ENCODE measurements at regions not wholly inside any gene's neighbourhood (a gene's known extent, or its start where the extent isn't known, plus 50 kb on each side); places are given as distances from the start of the nearest gene placed in this dataset.

DNA sequence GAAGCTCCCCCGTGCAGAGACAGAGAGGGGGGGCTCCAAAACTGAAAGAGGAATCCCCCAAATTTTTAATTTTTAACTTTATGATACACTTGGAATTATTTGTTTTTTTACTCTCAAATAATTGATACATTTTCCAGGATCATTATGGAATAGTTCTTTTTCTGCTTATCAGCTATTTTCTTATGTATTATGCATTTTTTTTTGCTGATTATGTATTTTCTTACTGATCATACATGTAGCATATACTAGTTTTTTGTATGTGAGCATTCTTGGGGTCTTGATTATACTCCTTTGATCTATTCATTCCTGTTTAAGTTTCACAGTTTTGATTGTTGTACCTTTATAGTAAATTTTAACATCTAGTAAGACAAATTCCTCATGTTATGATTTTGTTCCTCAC, 55.5 kb upstream of the LDHB start:
- no peaks in the 10 kb centered on the region for H3K27me3 ChIP-seq (ENCODE audit: control insufficient read depth in 1 of 2, insufficient read depth in 2 of 2, low read length in 2 of 2)
- H3K9ac ChIP-seq (ENCODE audit: low read length in 2 of 2) = no peak overlapping the region
- H3K4me3 ChIP-seq (ENCODE audit: low read length in 2 of 2) = no peak overlapping the region
- H3K9me3 ChIP-seq (ENCODE audit: control insufficient read depth in 2 of 2, low read length in 2 of 2) = no peaks in the 10 kb centered on the region
- H3K4me1 ChIP-seq (ENCODE audit: control insufficient read depth, insufficient read depth, low read length) = no peaks in the 10 kb centered on the region
- no peak overlapping the region for H3K27ac ChIP-seq (ENCODE audit: low read length)
- H3K36me3 ChIP-seq (ENCODE audit: control insufficient read depth in 2 of 2, insufficient read depth in 2 of 2, low read length in 2 of 2) = no peaks in the 10 kb centered on the region

GRCh38 chr12:21710958-21711775, 53.5 kb upstream of the LDHB start:
- Histone ChIP-seq H3K9me3 (ENCODE audit: control insufficient read depth in 2 of 2, low read length in 2 of 2) (no peaks in the 10 kb centered on the region), H3K9ac (ENCODE audit: low read length in 2 of 2) (no peak overlapping the region), H3K36me3 (ENCODE audit: control insufficient read depth in 2 of 2, insufficient read depth in 2 of 2, low read length in 2 of 2) (no peaks in the 10 kb centered on the region), H3K27ac (ENCODE audit: low read length) (no peak overlapping the region), H3K4me1 (ENCODE audit: control insufficient read depth, insufficient read depth, low read length) (no peaks in the 10 kb centered on the region), H3K4me3 (ENCODE audit: low read length in 2 of 2) (peak overlapping the region in 1 of 2 donors; percentile 8), H3K27me3 (ENCODE audit: control insufficient read depth in 1 of 2, insufficient read depth in 2 of 2, low read length in 2 of 2) (no peaks in the 10 kb centered on the region)
